ENCODE measurements at regions not wholly inside any gene's neighbourhood (a gene's known extent, or its start where the extent isn't known, plus 50 kb on each side); places are given as distances from the start of the nearest gene placed in this dataset.

DNA sequence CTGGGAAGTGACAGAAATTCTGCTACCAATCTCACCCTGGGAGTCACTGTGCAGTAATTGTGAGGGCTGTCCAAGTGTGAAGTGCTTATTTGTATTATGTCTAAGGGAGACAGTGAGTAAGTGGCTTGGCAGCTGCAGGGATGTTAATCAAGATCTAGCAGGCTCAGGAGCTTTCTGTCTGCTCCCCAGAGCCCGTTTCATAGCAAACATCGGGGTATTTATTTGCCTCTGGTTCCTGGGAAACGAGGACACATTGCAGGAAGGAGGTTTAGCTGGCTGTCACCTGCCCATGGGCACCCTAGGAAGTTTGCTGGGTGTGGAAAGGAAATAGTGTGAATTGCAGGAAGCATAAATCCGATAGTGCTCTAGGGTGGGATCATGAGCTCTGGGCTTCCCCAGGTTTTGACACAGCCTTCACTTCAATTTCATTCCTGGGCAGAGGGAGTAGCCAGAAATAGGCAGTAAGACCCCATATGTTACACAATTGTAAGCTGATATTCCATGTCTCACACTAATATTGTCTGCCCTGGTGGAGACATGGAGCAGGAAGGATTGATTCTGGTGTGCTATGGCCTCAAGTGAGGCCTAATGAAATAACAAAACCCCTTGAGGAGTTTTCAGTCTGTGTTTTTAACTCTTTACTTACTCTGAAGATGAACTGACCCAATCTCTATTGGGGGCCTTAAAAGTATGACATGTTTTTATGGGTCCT, 74.1 kb upstream of the MITF start:
- H3K9me3 ChIP-seq (ENCODE audit: control insufficient read depth, insufficient read depth, low read length), result no peaks in the 10 kb centered on the region
- H3F3A ChIP-seq (ENCODE audit: control insufficient read depth, insufficient read depth), result no peaks in the 10 kb centered on the region
- H3K4me1 ChIP-seq (ENCODE audit: control insufficient read depth, low read length), result no peaks in the 10 kb centered on the region
- no peaks in the 10 kb centered on the region for H3K36me3 ChIP-seq (ENCODE audit: control insufficient read depth, low read length)
- no peaks in the 10 kb centered on the region for H3K79me2 ChIP-seq (ENCODE audit: control insufficient read depth, low read length)
- TF ChIP-seq EZH2phosphoT487 (IDR thresholded peaks at IDR 0.05; ENCODE audit: borderline replicate concordance, low read length), result no peak
- TF ChIP-seq, protein P1, sequence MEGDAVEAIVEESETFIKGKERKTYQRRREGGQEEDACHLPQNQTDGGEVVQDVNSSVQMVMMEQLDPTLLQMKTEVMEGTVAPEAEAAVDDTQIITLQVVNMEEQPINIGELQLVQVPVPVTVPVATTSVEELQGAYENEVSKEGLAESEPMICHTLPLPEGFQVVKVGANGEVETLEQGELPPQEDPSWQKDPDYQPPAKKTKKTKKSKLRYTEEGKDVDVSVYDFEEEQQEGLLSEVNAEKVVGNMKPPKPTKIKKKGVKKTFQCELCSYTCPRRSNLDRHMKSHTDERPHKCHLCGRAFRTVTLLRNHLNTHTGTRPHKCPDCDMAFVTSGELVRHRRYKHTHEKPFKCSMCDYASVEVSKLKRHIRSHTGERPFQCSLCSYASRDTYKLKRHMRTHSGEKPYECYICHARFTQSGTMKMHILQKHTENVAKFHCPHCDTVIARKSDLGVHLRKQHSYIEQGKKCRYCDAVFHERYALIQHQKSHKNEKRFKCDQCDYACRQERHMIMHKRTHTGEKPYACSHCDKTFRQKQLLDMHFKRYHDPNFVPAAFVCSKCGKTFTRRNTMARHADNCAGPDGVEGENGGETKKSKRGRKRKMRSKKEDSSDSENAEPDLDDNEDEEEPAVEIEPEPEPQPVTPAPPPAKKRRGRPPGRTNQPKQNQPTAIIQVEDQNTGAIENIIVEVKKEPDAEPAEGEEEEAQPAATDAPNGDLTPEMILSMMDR (IDR thresholded peaks at IDR 0.05; ENCODE audit: low read depth, low read length, poor library complexity, severe bottlenecking), result no peak
- H3K4me3 ChIP-seq (ENCODE audit: low read length), result no peak overlapping the region
- H3K27ac ChIP-seq (ENCODE audit: low read depth, low read length), result no peak overlapping the region
- no peak overlapping the region for H3K4me2 ChIP-seq (ENCODE audit: low read length)
- no peaks in the 10 kb centered on the region for H3K27me3 ChIP-seq (ENCODE audit: control insufficient read depth, low read length)
- H3K9me2 ChIP-seq (replicated peaks; ENCODE audit: control insufficient read depth, low read length), result no peaks in the 10 kb centered on the region
- no peaks in the 10 kb centered on the region for H4K20me1 ChIP-seq (ENCODE audit: control insufficient read depth, insufficient read depth, low read depth, low read length)

DNA sequence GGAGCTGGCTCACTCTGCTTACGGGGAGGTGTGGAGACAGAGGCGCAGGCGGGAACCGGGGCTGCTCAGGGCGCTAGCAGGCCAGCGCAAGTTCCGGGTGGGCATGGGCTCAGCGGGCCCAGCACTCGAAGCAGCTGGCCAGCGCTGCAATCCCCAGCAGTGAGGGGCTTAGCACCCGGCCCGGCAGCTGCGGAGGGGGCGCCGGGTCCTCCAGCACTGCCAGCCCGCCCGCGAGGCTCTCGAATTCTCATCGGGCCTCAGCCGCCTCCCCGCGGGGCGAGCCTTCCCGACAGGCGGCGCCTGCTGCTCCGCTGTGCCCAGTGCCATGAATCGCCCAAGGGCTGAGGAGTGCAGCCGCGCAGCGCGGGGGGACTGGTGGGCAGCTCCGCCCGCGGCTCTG, 78.6 kb upstream of the MITF start:
- no peak for TF ChIP-seq EZH2phosphoT487 (IDR thresholded peaks at IDR 0.05; ENCODE audit: borderline replicate concordance, low read length)
- TF ChIP-seq, protein P1 (IDR thresholded peaks at IDR 0.05; ENCODE audit: low read depth, low read length, poor library complexity, severe bottlenecking), result no peak
- H4K20me1 ChIP-seq (ENCODE audit: control insufficient read depth, insufficient read depth, low read depth, low read length), result no peaks in the 10 kb centered on the region
- no peak overlapping the region for H3K4me2 ChIP-seq (ENCODE audit: low read length)
- H3K36me3 ChIP-seq (ENCODE audit: control insufficient read depth, low read length), result no peaks in the 10 kb centered on the region
- H3K9me3 ChIP-seq (ENCODE audit: control insufficient read depth, insufficient read depth, low read length), result no peaks in the 10 kb centered on the region
- H3K4me1 ChIP-seq (ENCODE audit: control insufficient read depth, low read length), result no peaks in the 10 kb centered on the region
- no peak overlapping the region for H3K4me3 ChIP-seq (ENCODE audit: low read length)
- H3K79me2 ChIP-seq (ENCODE audit: control insufficient read depth, low read length), result no peaks in the 10 kb centered on the region
- H3K9me2 ChIP-seq (replicated peaks; ENCODE audit: control insufficient read depth, low read length), result no peaks in the 10 kb centered on the region
- H3F3A ChIP-seq (ENCODE audit: control insufficient read depth, insufficient read depth), result no peaks in the 10 kb centered on the region
- H3K27me3 ChIP-seq (ENCODE audit: control insufficient read depth, low read length), result no peaks in the 10 kb centered on the region
- no peak overlapping the region for H3K27ac ChIP-seq (ENCODE audit: low read depth, low read length)

DNA sequence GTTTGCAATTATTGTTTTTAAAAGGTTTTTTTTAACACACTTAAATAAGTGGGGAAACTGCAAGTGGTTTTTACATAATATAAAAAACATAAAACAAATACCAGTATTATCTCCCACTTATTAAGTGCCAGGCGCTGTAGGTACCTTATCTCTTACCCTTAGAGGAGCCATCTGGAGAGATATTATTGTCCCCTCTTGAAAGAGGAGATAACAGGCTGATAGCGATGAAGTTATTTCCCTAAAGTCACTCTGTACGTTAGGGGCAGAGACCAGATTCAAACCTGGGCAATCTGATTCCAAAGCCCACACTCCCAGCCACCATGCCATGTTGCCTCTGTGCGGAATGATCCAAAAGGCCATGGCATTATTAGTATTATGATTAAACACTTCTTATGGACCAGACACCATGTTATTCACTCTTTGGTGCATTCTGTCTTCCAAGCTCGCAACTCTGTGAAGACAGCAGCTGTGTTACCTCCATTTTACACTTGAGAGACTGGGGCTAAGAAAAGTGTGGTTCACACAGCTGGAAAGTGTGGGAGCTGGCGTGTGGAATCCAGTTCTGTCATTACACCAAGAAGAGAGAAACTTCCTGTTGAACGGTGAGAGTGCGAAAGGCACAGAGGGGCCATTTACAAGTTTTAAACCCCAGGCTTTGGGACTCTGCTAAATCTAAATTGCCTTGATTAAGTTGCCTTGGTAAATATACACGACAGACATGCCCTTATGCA, 79.9 kb upstream of the MITF start:
- H3K4me1 ChIP-seq (ENCODE audit: control insufficient read depth, low read length), result no peaks in the 10 kb centered on the region
- H3K79me2 ChIP-seq (ENCODE audit: control insufficient read depth, low read length), result no peaks in the 10 kb centered on the region
- H3F3A ChIP-seq (ENCODE audit: control insufficient read depth, insufficient read depth), result no peaks in the 10 kb centered on the region
- no peak overlapping the region for H3K27ac ChIP-seq (ENCODE audit: low read depth, low read length)
- no peak for TF ChIP-seq EZH2phosphoT487 (IDR thresholded peaks at IDR 0.05; ENCODE audit: borderline replicate concordance, low read length)
- TF ChIP-seq, protein P1 (IDR thresholded peaks at IDR 0.05; ENCODE audit: low read depth, low read length, poor library complexity, severe bottlenecking), result no peak
- no peaks in the 10 kb centered on the region for H3K9me2 ChIP-seq (replicated peaks; ENCODE audit: control insufficient read depth, low read length)
- H3K9me3 ChIP-seq (ENCODE audit: control insufficient read depth, insufficient read depth, low read length), result no peaks in the 10 kb centered on the region
- no peaks in the 10 kb centered on the region for H4K20me1 ChIP-seq (ENCODE audit: control insufficient read depth, insufficient read depth, low read depth, low read length)
- no peaks in the 10 kb centered on the region for H3K27me3 ChIP-seq (ENCODE audit: control insufficient read depth, low read length)
- no peaks in the 10 kb centered on the region for H3K36me3 ChIP-seq (ENCODE audit: control insufficient read depth, low read length)
- no peak overlapping the region for H3K4me3 ChIP-seq (ENCODE audit: low read length)
- H3K4me2 ChIP-seq (ENCODE audit: low read length), result no peak overlapping the region

Measured in DOHH2 (cell line).